ENCODE measurements at regions not wholly inside any gene's neighbourhood (a gene's known extent, or its start where the extent isn't known, plus 50 kb on each side); places are given as distances from the start of the nearest gene placed in this dataset.
"Not testable (repeated sequence)": the region's sequence is repeated elsewhere in the genome, so short reads cannot be mapped to it uniquely, and the experiment has no call there.

DNA sequence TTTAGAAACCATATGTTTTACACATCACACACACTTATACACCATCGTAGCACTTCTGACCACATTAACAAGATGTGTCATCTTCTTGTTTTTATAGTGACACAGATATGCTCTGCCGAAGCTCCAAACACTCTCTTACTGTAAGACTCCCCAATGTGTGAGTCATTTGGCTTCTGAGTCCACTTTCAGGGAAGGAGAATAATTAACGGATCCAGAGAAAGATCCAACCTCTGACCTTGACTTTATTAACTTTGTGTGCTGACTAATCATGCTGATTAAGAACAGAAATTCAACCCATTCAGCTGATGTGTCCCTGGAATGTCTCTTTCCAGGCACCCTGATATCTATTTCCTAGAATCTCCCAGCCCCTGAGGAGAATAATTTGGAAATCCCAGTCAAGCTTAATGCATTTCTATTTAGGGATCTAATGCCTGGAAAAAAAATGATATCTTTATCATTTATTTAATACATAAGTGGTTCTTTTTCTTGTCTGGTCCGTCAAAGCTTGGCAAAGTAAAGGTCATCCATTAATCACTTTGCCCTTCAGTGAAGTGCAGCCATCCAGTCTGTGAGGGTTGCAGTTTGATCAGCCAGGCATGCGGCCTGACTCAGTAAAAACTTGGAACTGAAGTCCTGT lies 615.8 kb upstream of the SYT4 start:
- no peak for DNase-seq

DNA sequence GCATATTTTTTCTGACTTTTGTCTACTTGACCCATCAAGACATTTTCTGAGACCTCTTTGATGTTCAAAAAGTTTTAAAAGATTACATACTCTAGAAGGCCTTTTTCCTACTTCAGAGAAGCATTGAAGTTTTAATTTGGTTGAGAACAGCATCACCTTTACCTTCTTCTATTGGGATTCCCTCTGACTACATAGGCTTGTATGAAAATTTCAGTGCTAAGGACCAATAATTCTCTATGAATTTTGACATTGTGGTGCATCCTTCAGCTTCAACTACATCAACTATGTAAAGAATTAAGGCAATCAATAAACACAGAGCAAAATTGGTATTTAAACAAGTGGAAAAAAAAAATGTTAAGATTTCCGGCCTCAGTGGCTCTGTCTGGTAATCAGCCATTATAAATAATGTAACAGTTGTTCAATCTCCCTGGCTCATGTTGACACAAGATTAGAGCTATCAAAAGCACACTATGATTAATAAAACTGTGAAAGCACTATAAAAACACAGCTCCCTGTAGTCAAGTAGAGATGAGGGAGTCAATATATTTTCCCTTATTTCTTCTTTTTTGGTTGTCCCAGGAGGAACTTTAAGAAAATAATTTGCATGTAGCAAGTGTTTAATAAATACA lies 627.0 kb upstream of the SYT4 start:
- no peak for DNase-seq

DNA sequence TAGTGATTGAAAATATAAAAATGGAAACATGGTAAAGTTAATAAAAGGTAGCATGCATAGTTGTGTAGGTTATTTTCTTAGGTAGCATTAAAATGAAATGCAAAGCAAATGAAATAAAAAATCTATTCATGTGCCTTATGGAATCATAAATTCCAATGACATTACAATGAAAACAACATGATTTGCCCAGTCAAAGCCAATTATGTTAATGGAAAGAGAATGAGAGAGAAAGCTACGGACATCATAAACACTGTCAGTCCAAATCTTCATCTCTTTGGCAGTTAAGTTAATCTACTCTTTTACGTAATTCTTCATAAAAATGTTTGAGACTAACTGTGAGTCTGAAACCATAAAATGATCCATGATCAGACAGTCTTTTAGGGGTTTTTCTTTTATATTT lies 636.7 kb upstream of the SYT4 start:
- DNase-seq: no peak

DNA sequence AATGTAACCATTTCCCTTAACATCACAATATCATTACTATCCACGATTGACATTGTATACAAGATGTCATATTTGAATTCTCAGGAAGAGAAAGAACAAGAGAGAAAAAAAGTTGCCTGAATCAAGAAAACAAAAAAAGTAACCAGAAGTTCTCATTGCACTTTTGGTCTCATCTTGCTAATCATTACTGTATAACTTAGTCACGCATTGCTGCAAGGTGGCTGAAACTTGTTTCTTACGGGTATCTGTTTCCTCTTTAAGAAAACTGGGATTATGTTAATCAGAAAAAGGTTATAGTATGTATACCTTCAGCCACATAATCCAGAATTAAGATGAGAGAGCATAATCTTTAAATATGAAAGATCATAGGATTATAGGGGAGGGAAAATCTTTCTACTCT lies 639.7 kb upstream of the SYT4 start:
- no peak for DNase-seq

DNA sequence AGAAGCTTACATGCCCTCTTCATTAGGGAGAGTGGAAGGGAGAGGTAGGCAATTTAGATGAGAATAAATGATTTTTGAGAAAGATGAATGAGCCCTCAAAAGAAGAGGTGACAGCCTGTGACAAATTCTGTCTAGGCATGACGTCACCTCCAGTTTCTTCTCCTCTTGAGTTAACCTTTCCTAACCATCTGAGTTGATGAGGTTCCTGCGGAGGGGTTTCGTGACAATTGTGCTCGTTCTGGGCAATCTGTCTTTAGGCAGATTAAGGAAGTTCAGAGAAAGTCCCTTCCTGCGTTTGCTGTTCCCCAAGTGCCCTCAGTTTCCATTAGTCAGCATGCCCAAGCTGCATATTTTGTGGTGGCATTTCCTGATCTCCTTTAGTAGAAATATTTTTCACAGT lies 640.2 kb upstream of the SYT4 start:
- peak; percentile 0 for DNase-seq

DNA sequence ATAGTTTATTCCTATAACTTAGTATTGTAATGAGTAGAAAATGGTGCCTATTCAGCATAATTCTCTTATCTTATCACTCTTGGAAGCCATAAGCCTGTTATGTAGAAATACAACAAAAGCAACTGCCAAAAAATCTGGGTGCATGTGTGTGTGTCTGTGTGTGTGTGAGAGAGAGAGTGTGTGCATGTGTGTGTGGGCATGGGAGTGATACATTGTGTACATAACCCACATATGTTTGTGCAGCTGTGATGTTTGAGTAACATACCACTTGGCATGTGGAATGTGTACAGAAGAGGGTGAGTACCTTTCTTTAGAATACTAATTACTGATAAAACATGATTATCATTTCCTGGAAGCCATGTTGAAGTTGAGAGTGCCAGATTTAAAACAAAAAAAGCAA lies 642.3 kb upstream of the SYT4 start:
- DNase-seq: no peak

DNA sequence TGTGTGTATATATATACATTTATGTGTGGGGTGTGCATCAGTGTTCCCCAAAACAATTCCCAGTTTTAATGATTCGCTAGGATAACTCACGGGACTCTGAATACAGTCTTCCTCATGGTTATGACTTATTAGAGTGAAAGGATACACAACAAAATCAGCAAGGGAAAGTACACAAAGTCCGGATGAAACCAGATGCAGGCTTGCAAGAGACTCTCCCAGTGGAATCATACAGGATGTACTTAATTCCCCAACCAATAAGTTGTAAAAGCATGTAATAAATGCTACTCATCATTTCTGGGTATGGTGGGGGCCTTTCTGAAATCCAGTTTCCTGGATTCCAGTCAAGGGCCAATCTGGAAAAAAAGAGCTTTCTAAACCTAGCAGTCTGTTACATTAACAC lies 654.1 kb upstream of the SYT4 start:
- DNase-seq: no peak

DNA sequence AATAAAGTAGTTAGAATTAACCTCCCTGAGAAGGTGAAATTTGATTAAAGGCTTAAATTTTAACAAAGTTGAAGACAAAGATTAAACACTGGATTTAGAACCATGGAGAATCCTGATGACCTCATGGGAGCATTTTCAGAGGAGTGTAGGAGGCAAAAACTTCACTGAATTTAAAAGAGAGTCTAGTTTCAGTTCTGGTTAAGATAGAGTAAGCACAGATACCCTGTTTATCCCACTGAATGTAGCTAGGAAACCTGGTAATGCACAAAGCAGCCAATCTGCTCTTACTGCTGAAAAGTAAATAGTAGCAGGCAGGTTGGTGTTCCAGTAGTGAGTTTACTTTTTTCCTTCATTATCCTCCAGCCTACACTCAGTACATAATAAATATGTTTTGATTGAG lies 654.9 kb upstream of the SYT4 start:
- DNase-seq: no peak

DNA sequence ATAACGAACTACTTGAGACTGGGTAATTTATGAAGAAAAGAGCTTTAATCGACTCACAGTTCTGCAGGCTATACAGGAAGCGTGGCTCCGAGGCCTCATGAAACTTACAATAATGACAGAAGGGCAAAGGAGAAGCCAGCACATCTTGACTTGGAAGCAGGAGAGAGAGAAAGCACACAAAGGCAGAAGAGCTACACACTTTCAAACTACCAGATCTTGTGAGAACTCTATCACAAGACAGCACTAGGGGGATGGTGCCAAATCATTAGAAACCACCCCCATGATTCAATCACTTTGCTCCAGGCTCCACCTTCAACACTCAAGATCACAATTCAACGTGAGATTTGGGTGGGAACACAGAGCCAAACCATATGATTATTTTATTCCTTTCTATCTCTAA lies 655.9 kb upstream of the SYT4 start:
- no peak for DNase-seq

DNA sequence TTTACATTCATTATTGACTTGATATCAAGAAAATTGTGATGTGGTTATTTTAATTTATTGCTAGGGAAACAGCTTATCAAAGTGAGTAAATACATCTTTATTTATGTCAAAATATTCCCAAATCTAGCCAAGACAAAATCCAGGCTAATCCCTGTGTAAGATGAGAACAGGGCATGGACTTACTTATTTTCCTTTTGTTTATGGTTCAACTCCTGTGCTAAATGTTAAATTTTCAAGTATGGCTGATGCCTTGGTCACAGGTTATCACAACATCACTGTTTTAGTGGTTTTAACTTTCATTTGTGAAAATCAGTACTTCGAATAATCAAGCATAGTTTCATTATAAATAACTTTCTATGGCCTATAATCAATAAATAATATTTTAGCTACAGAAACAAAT lies 657.0 kb upstream of the SYT4 start:
- no peak for DNase-seq

DNA sequence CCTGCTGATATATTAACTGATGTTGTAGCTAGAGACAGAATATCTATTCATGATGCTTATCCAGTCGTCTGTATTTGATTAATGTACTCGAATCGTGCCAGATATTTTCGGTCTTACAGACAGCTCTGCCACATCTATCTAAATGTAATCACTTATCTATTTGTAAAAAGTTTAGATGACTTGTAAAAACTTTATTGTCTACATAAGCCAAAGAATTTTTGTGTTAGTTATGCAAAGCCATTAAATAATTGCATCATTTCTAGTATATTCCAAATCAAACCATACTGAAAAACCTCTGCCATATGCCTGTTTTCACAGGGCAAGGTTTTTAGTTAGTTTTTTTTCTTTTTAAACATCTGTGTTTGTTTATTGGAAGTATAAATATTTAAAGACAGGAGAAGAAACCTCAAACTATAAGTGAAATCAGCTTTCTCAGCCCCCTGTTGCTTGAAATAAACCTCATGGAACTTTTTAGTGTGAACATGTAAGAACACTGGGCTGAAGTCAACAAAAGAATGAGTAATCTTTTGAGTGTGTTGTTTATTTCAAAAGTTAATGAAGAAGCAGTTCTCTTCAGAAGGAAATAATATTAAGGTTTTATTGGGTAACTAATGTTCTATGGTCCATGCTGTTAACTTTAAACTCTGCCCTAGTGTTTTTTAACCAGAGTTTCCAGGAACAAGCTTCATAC lies 657.6 kb upstream of the SYT4 start:
- DNase-seq: no peak

DNA sequence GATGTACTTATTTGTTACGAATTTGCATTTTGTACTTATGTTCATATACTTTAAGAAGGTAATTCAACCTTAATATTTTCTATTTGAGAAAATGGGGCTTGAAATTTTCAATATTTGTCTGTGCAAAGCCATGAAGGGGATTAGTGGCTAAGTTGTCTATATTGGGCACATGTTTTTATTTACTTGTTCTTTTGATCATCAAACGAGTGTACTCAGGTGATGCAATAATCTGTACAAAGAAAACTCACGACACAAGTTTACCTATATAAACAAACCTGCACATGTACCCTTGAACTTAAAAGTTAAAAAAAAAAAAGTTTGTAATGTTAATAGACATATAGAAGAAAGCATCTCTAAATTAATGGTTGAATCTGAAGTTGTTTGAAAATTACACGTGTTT lies 658.9 kb upstream of the SYT4 start:
- no peak for DNase-seq

DNA sequence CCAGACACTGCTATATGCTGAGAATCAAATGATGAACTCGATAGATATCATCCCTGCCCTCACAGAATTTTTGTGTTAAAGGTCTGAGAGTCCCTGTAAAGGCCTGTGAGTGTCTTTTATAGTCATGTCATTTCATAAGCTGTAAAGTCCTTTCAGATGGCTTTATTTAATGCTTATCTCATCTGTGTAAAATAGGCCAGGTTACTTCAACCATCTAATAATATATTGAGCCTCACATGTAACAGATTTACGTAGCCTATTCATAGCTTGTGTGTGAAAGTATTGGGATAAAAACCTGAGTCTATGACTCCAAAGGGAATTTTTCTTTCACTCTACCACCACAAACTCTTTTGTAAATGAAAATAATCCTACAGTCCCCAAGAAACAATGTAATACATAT lies 672.0 kb upstream of the SYT4 start:
- DNase-seq: no peak

DNA sequence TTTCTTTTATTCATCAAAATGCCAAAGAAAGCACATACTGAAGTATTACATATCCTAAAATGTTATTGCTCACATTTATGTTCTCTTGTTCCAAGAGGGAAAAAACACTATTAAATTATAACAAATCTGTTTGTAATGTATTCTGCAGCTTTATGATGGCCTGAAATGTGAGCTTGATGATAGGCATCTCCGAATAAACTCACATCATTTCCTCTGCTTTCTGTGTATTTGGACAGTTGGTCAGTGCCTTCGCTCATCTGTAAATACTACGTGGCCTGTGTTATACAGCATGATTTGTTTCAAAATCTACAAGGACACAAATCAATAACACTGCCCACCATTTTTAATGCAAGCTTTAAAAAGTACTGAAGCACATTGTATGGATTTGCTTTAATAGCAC lies 672.8 kb upstream of the SYT4 start:
- DNase-seq: no peak

DNA sequence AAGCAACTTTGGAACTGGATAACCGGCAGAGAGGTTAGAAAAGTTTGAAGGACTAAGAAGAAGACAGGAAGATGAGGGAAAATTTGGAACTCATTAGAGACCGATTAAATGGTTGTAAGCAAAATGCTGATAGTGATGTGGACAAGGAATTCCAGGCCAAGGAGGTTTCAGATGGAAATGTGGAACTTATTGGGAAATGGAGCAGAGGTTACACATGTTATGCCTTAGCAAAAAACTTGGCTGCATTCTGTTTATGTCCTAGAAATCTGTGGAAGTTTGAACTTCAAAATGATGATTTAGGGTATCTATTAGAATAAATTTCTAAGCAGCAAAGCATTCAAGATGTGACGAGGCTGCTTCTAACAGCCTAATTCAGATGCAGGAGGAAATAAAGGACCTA lies 675.1 kb upstream of the SYT4 start:
- DNase-seq: no peak

DNA sequence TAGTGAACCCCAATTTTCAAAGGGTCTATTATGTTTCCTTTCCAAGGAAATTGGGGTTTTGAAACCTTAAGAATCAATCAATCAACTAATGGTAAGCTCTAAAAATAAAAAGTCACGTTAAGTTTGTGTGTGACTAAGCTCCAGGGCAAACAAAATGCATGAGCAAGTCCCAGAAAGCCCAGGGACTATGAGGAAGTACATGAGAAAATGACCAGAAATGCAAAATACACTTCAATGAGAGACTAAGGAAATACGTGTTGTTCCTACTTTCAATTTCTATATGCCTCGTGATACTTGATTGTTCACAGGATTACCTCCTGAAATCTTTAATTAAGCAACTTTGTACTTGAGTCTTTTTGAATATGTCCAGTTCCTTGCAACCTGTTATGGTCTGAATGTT lies 684.4 kb upstream of the SYT4 start:
- DNase-seq: no peak

DNA sequence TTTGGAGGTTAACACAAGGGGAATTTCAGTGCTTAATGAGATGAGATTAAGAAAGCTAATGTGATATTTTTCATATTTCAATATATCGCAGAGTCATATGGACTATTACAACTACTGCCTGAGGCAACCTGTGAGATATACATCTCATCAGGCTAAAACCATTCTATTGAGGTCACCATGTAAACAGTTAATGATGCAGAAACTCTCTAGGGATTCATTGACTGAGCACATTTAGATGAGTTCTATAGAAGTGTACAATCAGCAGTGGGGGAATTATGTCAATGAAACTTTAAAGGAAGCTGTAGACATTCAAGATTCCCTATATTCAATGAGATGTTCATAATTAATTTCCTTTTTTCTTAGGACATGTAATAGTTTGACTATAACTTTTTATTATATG lies 687.4 kb upstream of the SYT4 start:
- no peak for DNase-seq

DNA sequence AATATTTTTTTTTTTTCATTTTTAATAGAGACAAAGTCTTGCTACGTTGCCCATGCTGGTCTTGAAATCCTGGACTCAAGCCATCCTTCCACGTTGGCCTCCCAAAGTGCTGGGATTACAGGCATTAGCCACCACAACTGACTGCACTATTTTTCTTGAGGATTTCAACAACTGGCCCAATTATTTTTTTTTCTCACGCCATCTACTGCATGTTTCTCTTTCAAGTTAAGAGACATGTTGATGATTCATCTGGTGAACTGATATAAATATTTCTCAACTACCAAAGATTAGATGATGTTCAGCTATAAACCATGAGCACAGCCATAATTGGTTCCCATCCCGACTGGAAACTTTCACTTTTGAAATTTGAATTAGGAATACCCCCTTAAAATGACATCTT lies 688.4 kb upstream of the SYT4 start:
- no peak for DNase-seq

DNA sequence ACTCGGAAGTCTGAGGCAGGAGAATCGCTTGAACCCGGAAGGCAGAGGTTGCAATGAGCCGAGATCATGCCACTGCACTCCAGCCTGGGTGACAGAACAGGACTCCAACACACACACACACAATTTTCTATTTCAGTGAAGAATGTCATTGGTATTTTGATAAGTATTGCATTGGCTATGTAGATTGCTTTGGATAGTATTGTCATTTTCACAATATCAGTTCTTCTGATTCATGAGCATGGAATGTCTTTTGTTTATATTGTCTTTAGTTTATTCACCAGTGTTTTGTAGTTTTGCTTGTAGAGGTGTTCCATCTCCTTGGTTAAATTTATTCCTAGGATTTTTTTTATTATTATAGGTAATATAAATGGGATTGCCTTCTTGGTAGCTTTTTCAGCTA lies 693.4 kb upstream of the SYT4 start:
- DNase-seq: no peak

DNA sequence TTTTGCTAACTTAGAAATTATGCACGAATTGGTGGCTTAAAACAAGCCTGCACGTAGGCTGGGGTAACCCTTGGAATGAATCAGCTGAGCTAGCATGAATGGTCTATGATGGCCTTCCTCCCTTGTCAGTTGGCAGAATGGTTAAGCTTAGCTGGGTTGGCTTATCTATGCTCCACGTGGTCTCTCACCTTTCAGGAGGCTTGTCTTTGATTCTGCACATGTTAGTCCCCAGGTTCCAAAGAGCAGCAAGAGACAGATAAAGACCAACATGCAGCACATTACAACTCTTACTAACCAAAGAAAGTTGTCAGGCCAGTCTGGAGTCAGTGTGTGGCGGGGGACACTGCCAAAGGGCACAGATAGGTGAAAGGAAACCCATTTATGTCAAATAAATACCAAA lies 700.9 kb upstream of the SYT4 start:
- DNase-seq: no peak

DNA sequence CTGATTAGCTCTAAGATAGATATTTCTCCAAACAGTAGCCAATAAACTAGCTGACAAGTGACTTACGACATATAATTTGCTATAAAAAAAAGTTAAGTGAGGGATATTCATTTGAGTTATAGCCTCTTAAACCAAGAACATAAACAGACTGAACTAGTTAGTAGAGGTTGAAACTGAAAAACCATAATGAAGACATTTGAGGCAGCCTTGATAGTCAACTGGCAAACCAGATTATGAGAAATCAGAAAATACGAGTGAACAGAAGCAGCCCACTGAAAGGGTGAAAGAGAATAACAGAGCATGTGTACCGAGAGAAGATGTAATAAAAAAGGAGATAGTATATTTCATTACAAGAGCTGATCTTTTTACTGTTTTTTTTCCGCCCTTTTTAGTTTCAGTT lies 698.1 kb upstream of the SETBP1 start:
- no peak for DNase-seq

DNA sequence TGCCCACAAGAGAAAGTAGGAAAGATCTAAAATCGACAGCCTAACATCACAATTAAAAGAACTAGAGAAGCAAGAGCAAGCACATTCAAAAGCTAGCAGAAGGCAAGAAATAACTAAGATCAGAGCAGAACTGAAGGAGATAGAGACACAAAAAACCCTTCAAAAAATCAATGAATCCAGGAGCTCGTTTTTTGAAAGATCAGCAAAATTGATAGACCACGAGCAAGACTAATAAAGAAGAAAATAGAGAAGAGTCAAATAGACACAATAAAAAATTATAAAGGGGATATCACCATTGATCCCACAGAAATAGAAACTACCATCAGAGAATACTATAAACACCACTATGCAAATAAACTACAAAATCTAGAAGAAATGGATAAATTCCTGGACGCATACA lies 693.6 kb upstream of the SETBP1 start:
- DNase-seq: not testable (repeated sequence)

DNA sequence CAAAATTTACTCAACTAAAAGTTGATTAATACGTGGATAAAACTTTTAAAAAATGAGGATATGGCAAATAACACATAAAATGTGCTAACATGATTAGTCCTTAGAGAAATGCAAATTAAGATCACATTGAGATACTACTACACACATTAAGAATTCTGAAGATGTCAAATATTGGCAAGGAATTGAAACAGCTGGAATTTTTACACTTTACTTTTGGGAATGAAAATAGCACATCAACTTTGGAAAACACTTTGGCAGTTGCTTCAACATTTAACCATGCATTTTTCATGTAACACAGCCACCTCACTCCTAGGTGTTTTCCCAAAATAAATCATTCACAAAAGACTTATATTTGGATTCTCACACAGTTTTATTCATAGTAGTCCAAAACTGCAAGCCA lies 687.9 kb upstream of the SETBP1 start:
- DNase-seq: no peak

DNA sequence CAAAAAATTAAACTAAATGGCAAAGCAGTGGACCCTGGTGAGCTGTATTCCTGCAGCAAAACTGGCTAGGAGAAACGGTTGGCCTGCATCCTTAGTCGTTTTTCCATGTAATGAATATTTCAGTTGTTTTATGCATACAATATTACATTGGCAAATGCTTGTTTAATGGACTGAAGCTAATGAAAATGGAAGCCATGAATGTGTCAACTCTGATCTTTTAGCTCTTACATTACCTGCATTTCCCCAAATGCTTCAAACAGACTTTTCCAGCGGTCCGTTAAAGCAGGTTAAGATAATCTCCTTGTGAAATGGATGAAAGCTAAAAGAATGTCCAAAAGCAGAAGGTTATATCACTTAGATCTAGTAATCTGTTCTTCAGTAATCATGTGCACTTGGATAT lies 686.3 kb upstream of the SETBP1 start:
- no peak for DNase-seq

DNA sequence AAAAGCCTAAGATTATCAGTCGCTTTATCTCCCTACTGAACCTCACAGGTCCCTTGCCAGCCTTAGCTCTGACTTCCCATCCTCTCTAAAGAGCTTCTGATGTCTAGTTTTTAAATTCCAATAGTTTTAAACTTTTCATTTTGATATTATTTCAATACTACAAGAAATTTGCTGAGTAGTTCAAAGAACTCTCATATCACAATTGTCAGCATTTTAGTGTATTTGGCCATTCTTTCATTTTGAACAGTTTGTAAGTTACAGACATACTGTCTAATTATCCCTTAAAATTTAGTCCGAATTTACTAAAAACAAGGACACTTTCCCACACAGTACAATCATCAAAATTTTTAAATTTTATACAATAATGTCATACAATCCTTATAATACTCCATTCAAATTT lies 666.8 kb upstream of the SETBP1 start:
- no peak for DNase-seq
